Lower leg skin (tissue), 3 donors: ENCODE measurements at regions not wholly inside any gene's neighbourhood (a gene's known extent, or its start where the extent isn't known, plus 50 kb on each side); places are given as distances from the start of the nearest gene placed in this dataset.
"Not testable (repeated sequence)": the region's sequence is repeated elsewhere in the genome, so short reads cannot be mapped to it uniquely, and the experiment has no call there.

Source experiments
- POLR2A ChIP-seq, 2 donors: fragments of 450-650 bp; IDR thresholded peaks; one replicate each; pipeline ENCODE4 v1.6.1; 2016 to 2017; ENCODE audit warnings: antibody characterized with exemption in 2 of 2, mild to moderate bottlenecking in 1 of 2, moderate library complexity in 1 of 2
- TF ChIP-seq, protein P1 (sequence below), 3 donors: fragments of 450-650 bp; IDR thresholded peaks; one replicate each; pipeline ENCODE4 v1.5.1; 2016; ENCODE audit warnings: antibody characterized with exemption in 3 of 3, mild to moderate bottlenecking in 3 of 3, moderate library complexity in 2 of 3

DNA sequence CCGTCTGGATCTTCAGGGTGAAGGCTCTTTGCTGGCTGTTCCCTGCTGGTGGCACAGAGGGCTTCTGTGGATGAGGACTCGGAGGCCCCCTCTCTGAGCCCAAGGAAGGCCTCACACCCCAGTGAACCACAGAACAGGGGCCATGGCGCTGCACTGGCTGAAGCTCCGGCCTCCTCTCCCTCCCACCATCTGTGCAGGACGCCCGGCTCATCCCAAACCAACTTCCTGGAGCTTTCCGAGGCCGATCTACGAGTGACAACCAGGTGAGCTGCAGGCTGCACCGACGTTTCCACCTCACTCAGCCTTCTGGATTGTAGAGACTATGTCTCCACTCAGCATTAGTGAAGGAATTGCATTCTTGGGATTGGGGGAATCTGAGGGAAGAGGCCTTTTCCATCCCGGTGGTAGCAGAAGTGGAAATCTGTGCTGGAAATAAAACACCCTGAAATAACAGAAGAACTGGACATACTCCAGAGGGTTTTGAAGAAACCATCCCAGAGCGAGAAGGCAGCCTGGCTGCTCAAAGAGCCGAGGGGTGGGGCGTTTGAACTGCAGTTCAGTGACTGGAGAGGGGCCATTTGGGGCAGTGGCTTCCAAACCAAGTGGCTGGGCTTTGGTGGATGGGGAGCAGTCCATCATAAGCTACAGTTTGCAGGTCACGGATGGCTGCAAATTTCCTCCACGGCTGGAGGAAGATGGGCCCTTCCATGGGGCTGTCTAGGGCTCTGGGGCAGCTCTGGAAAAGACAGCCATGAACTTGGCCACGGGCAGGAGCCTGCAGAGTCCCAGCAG, 120.7 kb upstream of the ZNF469 start:
- TF ChIP-seq, protein P1, sequence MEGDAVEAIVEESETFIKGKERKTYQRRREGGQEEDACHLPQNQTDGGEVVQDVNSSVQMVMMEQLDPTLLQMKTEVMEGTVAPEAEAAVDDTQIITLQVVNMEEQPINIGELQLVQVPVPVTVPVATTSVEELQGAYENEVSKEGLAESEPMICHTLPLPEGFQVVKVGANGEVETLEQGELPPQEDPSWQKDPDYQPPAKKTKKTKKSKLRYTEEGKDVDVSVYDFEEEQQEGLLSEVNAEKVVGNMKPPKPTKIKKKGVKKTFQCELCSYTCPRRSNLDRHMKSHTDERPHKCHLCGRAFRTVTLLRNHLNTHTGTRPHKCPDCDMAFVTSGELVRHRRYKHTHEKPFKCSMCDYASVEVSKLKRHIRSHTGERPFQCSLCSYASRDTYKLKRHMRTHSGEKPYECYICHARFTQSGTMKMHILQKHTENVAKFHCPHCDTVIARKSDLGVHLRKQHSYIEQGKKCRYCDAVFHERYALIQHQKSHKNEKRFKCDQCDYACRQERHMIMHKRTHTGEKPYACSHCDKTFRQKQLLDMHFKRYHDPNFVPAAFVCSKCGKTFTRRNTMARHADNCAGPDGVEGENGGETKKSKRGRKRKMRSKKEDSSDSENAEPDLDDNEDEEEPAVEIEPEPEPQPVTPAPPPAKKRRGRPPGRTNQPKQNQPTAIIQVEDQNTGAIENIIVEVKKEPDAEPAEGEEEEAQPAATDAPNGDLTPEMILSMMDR (IDR thresholded peaks at IDR 0.05) = not testable (repeated sequence)
- not testable (repeated sequence) for TF ChIP-seq POLR2A (IDR thresholded peaks at IDR 0.05)
